Thyroid gland (tissue), 4 donors: ENCODE measurements at regions not wholly inside any gene's neighbourhood (a gene's known extent, or its start where the extent isn't known, plus 50 kb on each side); places are given as distances from the start of the nearest gene placed in this dataset.

Source experiments
- CTCF ChIP-seq, 6 experiments: fragments of 200-600 bp in 3 of 6; fragments of 450-650 bp in 3 of 6; sonication (generic) in 3 of 6; IDR thresholded peaks; one replicate each; pipeline ENCODE4 v1.5.1; 2016 to 2019; ENCODE audit warnings: antibody characterized with exemption in 6 of 6, mild to moderate bottlenecking in 2 of 6, inconsistent platforms in 1 of 6, moderate library complexity in 1 of 6
- POLR2A ChIP-seq, 2 donors: fragments of 450-650 bp; IDR thresholded peaks; one replicate each; pipeline ENCODE4 v1.6.1; 2017; ENCODE audit warnings: antibody characterized with exemption in 2 of 2, mild to moderate bottlenecking in 2 of 2, moderate library complexity in 1 of 2

- TF ChIP-seq POLR2A (IDR thresholded peaks at IDR 0.05) (no peak), CTCF (IDR thresholded peaks at IDR 0.05) (no peak)
Measured at GRCh38 chr18:44065206-44065605, 615.5 kb upstream of the SETBP1 start.
